SKM-1 treated with dmso at 0.1 percent for 144 hours (cell line): ENCODE measurements at regions not wholly inside any gene's neighbourhood (a gene's known extent, or its start where the extent isn't known, plus 50 kb on each side); places are given as distances from the start of the nearest gene placed in this dataset.
"Not testable (repeated sequence)": the region's sequence is repeated elsewhere in the genome, so short reads cannot be mapped to it uniquely, and the experiment has no call there.

Source experiments
- DNase-seq: peaks from one replicate; lab custom pipeline; 2025; ENCODE audit not compliant: unreplicated experiment; lab: John Stamatoyannopoulos, UW

GRCh38 chr16:72729552-72729951, 318.4 kb downstream of the ZFHX3 start:
- DNase-seq = not testable (repeated sequence)

GRCh38 chr16:72728516-72728915, 319.4 kb downstream of the ZFHX3 start:
- no peak for DNase-seq

- no peak for DNase-seq
Measured at GRCh38 chr16:72727565-72727964, 320.4 kb downstream of the ZFHX3 start.

- no peak for DNase-seq
Measured at GRCh38 chr16:72725643-72726042, 322.3 kb downstream of the ZFHX3 start.

DNA sequence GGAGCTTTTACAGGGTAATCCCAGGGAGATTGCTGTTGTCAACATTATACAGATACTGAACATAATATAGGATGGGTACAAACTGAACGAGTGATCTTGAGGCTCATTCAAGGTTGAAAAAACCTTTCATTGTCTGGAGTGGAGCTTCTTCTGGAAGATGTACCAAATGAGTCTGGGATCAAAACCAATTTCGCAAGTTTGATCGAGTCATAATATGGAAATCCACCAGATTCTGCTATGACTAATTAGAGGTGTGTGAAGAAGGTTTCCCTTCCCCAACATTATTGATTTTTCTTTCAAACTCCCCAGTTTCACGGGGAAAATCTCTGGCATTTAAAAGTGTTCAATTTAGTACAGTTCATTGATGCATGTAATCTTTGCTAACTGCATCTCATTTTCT, 324.1 kb downstream of the ZFHX3 start:
- DNase-seq = no peak

- no peak for DNase-seq
Measured at GRCh38 chr16:72722552-72722951, 325.4 kb downstream of the ZFHX3 start.

- no peak for DNase-seq
Measured at GRCh38 chr16:72721981-72722380, 325.9 kb downstream of the ZFHX3 start.

DNA sequence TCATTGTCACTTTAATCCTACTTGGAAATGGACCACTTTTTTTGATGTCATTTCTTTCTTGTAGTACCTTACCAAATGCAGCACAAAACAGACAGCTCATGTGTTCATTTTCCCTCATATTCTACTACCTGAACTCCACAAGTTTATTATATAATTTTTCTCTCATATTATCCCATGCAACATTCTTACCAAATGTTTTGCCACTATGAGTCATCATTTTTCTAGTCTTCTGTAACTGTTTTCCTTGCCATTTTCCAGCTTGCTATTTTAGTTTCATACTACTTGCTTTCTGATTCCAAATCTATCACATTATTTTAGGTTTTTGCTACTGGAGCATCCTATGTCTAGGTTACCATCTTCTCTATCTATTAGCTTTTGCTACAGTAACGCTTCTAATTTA, 332.7 kb downstream of the ZFHX3 start:
- no peak for DNase-seq

GRCh38 chr16:72711823-72712222, 336.1 kb downstream of the ZFHX3 start:
- DNase-seq = no peak

DNA sequence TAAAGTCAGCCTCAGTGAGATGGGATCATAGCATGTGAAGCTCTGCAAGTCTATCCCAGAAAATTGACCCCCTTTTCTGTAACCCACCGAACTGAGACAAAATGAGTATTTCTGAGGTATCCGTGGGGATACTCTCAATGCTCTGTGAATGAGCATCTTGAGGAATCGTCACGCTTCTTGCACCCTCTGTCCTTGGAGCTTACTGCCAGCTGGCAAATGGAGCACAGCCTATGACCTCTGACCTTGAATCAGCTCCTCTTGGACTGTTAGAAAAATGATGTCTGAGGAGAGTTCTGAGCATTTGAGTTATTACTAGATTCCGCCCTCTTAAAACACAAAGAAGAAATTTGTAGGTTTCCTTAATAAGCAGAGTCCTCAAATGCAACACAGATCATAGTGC, 342.1 kb downstream of the ZFHX3 start:
- DNase-seq = no peak

DNA sequence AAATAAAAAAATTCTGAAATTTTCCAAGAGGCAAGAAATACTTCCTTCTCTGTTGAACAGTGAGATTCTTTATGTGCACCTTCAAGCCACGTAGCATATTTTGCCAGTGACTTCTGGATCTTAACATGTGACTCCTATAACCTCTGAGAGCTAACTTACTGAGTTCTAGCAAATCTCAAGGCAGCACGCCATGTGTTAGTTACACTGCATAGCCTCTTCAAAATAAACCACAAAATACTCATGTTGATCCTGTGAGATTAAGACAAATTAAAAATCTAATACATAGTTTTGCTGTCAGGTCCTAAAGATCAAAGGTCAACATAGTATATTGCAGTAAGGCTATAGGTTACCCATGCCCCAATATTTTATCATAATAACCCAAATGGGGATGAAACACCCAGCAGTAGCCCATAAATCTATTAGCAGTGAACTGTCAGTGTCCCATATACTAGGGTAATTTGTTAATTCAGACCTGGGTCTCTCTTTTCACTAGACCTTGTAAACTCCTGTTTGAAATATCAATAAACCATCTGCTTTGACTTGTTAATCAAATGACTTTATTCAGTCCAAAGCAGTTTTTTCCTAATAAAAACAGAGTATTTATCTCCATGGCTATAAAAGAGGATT, 343.1 kb downstream of the ZFHX3 start:
- DNase-seq = no peak

DNA sequence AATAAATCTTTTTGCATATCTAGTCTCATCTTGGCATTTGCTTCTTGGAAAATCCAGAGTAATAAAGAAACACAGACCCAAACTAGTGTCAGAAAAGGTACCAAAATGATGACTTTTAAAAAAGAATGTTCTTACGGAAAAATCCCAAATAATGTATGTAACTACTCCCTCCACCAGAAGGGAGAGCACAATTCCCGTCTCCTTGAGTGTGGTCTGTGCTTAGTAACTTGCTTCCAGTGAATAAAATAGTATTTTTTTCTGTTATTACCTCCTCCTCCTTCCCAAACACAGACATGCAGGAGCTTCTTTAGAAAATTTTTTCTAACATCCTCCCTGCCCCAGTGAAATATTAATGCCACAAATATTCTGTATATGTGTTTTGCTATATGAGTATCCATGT, 358.1 kb downstream of the ZFHX3 start:
- DNase-seq = no peak

- no peak for DNase-seq
Measured at GRCh38 chr16:72680732-72681131, 367.2 kb downstream of the ZFHX3 start.

GRCh38 chr16:72679856-72680255, 368.1 kb downstream of the ZFHX3 start:
- DNase-seq = no peak

- no peak for DNase-seq
Measured at GRCh38 chr16:72677662-72678447, 370.1 kb downstream of the ZFHX3 start.

- no peak for DNase-seq
Measured at GRCh38 chr16:72673118-72673517, 374.8 kb downstream of the ZFHX3 start.

DNA sequence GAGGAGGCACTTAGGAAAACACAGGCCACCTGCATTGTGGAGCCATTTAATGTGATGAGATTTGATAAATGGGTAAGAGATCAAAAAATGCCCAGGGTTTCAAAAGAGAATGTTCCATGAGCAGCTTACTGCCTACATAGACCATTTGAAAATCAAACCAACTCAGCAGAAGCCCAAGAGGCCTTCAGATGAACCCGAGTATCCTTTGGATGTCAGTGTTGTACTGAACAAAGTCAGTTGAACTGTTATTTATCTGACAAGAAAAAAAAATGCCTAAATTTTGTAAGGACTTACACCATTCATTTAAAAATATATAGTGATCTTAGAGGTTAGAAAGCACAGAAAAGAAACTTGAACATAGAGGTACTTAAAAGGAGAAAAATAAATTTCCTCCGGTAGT, 381.7 kb downstream of the ZFHX3 start:
- no peak for DNase-seq

- DNase-seq = no peak
Measured at GRCh38 chr16:72665701-72666100, 382.2 kb downstream of the ZFHX3 start.

GRCh38 chr16:72664509-72665408, 383.2 kb downstream of the ZFHX3 start:
- peak; percentile 96 for DNase-seq

- no peak for DNase-seq
Measured at GRCh38 chr16:72664056-72664508, 383.8 kb downstream of the ZFHX3 start.

DNA sequence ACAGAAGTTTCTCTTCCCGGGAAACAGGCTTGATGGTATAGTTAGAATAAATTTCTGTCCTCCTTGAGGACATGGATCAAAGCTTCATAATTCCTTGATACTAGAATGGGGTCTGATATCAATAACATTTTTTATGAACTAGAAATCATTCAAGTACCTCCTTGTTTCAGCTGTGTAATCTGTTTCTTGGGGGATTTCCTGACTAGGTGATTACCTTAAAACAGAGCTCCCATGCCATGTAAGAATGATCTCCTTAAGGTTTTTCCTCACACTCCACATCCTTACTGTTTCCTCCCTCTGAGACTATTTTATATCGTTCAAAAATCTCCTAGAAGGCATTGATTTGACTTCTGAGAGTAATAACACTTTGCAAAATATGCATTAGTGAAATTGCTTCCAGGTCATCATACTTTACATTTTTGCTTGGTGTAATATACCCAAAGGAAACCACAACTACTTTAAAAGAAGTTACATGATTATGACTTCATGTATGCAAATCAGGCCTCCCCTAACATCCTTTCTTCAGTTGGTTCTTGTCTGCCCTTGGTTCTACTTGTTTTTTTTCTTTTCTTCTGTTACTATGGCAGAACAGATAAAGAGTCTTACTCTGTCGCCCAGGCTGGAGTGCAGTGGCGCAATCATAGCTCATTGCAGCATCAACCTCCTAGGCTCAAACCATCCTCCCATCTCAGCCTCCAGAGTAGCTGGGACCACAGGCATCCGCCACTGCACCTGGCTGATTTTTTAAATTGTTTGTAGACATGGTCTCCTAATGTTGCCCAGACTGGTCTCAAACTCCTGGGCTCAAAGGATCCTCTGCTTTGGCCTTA, 388.8 kb downstream of the ZFHX3 start:
- no peak for DNase-seq
